GM18499 (cell line): ENCODE measurements at regions not wholly inside any gene's neighbourhood (a gene's known extent, or its start where the extent isn't known, plus 50 kb on each side); places are given as distances from the start of the nearest gene placed in this dataset.

Source experiments
- ATAC-seq: cut with Tn5 transposase; IDR thresholded peaks from one replicate; pipeline ENCODE4 v1.9.1; 2021; ENCODE audit warnings: moderate number of reproducible peaks; ENCODE audit not compliant: insufficient read depth, unreplicated experiment

- no peak for ATAC-seq
These were observed 309.7 kb upstream of the ST6GAL2 start for GRCh38 chr2:107195631-107196030.

- ATAC-seq = no peak
These were observed 311.8 kb upstream of the ST6GAL2 start for GRCh38 chr2:107197594-107198294.

GRCh38 chr2:107202962-107203591 lies 317.1 kb upstream of the ST6GAL2 start:
- no peak for ATAC-seq

- ATAC-seq = no peak
These were observed 329.7 kb upstream of the ST6GAL2 start for GRCh38 chr2:107215401-107216350.

GRCh38 chr2:107218208-107218607 lies 332.2 kb upstream of the ST6GAL2 start:
- ATAC-seq = no peak

GRCh38 chr2:107222466-107222865 lies 336.5 kb upstream of the ST6GAL2 start:
- ATAC-seq = no peak

- ATAC-seq = no peak
These were observed 349.7 kb upstream of the ST6GAL2 start for GRCh38 chr2:107235491-107236254.

GRCh38 chr2:107242811-107243210 lies 356.8 kb upstream of the ST6GAL2 start:
- ATAC-seq = no peak

GRCh38 chr2:107248932-107249331 lies 363.0 kb upstream of the ST6GAL2 start:
- ATAC-seq = no peak

- ATAC-seq = no peak
These were observed 369.8 kb upstream of the ST6GAL2 start for GRCh38 chr2:107255744-107256143.

- no peak for ATAC-seq
These were observed 372.8 kb upstream of the ST6GAL2 start for GRCh38 chr2:107258531-107259407.

- ATAC-seq = no peak
These were observed 373.6 kb upstream of the ST6GAL2 start for GRCh38 chr2:107259408-107260195.

GRCh38 chr2:107263628-107264027 lies 377.7 kb upstream of the ST6GAL2 start:
- ATAC-seq = no peak

GRCh38 chr2:107264184-107264583 lies 378.2 kb upstream of the ST6GAL2 start:
- no peak for ATAC-seq

GRCh38 chr2:107266555-107266954 lies 380.6 kb upstream of the ST6GAL2 start:
- no peak for ATAC-seq

GRCh38 chr2:107267086-107267485 lies 381.1 kb upstream of the ST6GAL2 start:
- no peak for ATAC-seq

- ATAC-seq = no peak
These were observed 390.1 kb upstream of the ST6GAL2 start for GRCh38 chr2:107276034-107276433.

- ATAC-seq = no peak
These were observed 392.7 kb upstream of the ST6GAL2 start for GRCh38 chr2:107278672-107279071.

- no peak for ATAC-seq
These were observed 395.7 kb upstream of the ST6GAL2 start for GRCh38 chr2:107281637-107282036.
